ENCODE measurements at regions not wholly inside any gene's neighbourhood (a gene's known extent, or its start where the extent isn't known, plus 50 kb on each side); places are given as distances from the start of the nearest gene placed in this dataset.
A peak's percentile ranks its signal among the peaks of the same experiment; 100 is the strongest.

DNA sequence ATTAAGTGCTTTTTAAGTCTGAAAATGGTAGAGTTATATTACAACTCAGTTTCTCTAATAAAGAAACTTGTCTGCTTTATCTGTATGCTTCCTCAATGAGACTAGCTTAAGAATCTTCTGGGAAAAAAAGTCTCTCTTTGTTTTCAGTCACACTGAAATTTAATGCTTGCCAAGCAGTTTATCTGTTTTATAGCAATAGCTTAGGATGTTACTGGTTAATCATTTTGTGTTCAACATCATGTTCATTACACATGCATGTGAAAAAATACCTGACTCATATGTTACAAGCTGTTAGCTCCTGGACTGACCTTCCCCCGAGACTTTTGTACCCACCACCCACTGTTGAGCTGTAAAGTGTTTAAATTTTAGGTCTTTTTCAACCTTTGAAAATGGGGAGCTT, 706.2 kb upstream of the CBLB start:
- H3K27ac Mint-ChIP-seq = no peak overlapping the region
- no peak for DNase-seq
- no peaks in the 10 kb centered on the region for H3K27me3 Mint-ChIP-seq
- H3K4me1 Mint-ChIP-seq = peaks cover 2% of the 10 kb centered on the region
- H3K9me3 Mint-ChIP-seq = peaks cover 13% of the 10 kb centered on the region
- no peak overlapping the region for H3K4me3 Mint-ChIP-seq
- intact Hi-C loops (cut with micrococcal nuclease) = no loop called here
- H3K36me3 Mint-ChIP-seq (ENCODE audit: low read depth) = peaks cover 1% of the 10 kb centered on the region

DNA sequence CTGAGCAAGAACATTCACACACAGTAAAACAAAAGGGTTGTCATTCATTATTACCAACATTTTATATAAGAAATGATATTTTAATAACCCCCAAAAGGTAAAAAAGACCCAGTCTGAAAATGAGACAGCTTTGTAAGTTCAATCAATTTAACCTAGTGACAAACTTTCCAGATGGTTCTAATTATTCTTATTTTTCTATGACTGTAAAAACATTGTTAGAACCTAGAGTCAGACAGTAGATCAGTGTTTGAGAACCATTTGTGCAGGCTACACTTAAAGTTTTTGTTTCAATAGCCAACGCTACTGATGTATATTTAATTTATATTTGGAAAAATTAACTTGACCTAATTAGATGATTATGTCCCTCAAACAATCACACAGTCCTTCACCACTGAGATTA, 708.4 kb upstream of the CBLB start:
- peaks cover 1% of the 10 kb centered on the region for H3K36me3 Mint-ChIP-seq (ENCODE audit: low read depth)
- H3K4me3 Mint-ChIP-seq = no peak overlapping the region
- no peaks in the 10 kb centered on the region for H3K27me3 Mint-ChIP-seq
- no peak overlapping the region for H3K27ac Mint-ChIP-seq
- DNase-seq = no peak
- intact Hi-C loops (cut with micrococcal nuclease) = no loop called here
- H3K4me1 Mint-ChIP-seq = peaks cover 2% of the 10 kb centered on the region
- peaks cover 16% of the 10 kb centered on the region for H3K9me3 Mint-ChIP-seq

DNA sequence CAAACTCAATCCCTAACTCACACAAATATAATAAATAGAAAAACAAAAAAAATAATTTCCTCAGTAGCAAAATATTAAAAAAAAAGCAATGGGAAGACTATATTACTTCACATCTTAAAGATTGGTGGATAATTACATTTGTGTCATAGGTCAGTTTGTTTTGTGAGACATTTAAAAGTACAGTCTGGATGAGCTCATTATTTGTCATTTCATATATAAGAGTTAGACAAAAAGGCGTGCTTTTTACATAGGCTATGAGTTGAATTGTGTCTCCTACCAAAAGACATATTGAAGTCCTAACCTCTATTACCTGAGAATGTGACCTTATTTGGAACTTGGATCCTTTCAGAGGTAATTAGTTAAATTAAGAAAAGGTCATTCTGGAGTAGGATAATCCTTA, 710.1 kb upstream of the CBLB start:
- Mint-ChIP-seq H3K27me3 (no peaks in the 10 kb centered on the region), H3K4me3 (no peak overlapping the region), H3K36me3 (ENCODE audit: low read depth) (peaks cover 1% of the 10 kb centered on the region), H3K27ac (no peak overlapping the region), H3K4me1 (peaks cover 2% of the 10 kb centered on the region), H3K9me3 (peaks cover 16% of the 10 kb centered on the region)
- intact Hi-C loops (cut with micrococcal nuclease) = no loop called here
- no peak for DNase-seq

DNA sequence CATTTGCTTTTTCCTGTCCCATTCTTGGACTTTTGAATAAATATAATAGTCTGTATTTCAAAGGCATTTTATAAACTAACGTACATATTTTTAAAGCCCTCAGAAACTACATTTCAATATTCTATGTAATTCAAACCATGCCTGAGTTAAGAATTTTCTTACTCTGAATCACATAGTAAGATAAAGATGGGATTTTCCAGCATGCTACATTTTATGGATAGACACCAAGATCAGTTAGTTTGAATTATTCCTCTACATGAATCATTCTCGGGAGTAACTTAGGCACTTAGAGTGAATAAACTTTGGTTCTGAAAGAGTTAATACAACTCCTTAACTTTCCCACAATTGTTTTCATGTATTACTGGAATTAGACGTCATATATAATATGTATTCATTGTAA, 713.3 kb upstream of the CBLB start:
- peaks cover 6% of the 10 kb centered on the region for H3K9me3 Mint-ChIP-seq
- no peaks in the 10 kb centered on the region for H3K4me1 Mint-ChIP-seq
- peaks cover 1% of the 10 kb centered on the region for H3K36me3 Mint-ChIP-seq (ENCODE audit: low read depth)
- peaks cover 2% of the 10 kb centered on the region for H3K27me3 Mint-ChIP-seq
- no peak overlapping the region for H3K4me3 Mint-ChIP-seq
- intact Hi-C loops (cut with micrococcal nuclease) = no loop called here
- DNase-seq = no peak
- no peak overlapping the region for H3K27ac Mint-ChIP-seq

DNA sequence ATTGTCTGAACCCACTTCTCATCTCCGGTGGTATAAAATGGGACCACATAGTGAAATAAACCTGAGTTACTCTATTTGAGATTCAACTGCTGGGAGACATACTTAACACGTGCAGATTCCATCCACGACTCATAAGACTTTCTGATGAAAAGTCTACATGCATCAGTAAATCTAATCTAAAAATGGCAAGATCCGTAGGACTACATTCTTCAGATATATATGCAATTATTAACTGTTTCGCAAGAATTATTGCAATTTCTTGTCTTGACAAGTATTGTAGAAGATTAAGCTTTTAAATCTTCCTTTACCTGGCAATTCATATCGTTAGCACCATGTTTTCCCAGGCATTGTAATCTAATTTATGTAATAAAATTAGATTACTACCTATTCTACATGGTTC, 718.7 kb upstream of the CBLB start:
- H3K4me3 Mint-ChIP-seq = no peak overlapping the region
- H3K9me3 Mint-ChIP-seq = peaks cover 9% of the 10 kb centered on the region
- no peaks in the 10 kb centered on the region for H3K36me3 Mint-ChIP-seq (ENCODE audit: low read depth)
- H3K4me1 Mint-ChIP-seq = peaks cover 2% of the 10 kb centered on the region
- intact Hi-C loops (cut with micrococcal nuclease) = no loop called here
- H3K27me3 Mint-ChIP-seq = peaks cover 2% of the 10 kb centered on the region
- H3K27ac Mint-ChIP-seq = no peak overlapping the region
- DNase-seq = no peak

DNA sequence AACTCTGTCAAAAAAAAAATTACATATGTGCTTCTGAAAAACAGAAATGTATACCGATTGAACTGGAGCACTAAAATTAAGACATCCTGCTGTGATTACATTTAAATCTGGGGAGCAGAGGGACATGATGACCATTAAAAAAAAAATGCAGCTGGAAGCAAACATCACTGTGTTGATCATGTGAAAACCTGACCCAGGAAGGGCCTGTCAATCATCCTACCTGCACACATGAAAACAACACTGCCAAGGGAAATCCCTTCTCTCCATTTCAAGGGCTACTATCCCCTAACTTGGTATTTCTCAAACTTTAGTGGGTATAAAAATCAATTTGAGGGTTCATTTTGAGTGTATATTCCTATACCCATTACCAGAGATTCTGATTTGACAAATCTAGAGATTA, 719.9 kb upstream of the CBLB start:
- peaks cover 13% of the 10 kb centered on the region for H3K9me3 Mint-ChIP-seq
- intact Hi-C loops (cut with micrococcal nuclease) = no loop called here
- H3K36me3 Mint-ChIP-seq (ENCODE audit: low read depth) = no peaks in the 10 kb centered on the region
- peak overlapping the region; percentile 2 for H3K27ac Mint-ChIP-seq
- peaks cover 2% of the 10 kb centered on the region for H3K27me3 Mint-ChIP-seq
- H3K4me3 Mint-ChIP-seq = no peak overlapping the region
- H3K4me1 Mint-ChIP-seq = peaks cover 2% of the 10 kb centered on the region
- DNase-seq = no peak

DNA sequence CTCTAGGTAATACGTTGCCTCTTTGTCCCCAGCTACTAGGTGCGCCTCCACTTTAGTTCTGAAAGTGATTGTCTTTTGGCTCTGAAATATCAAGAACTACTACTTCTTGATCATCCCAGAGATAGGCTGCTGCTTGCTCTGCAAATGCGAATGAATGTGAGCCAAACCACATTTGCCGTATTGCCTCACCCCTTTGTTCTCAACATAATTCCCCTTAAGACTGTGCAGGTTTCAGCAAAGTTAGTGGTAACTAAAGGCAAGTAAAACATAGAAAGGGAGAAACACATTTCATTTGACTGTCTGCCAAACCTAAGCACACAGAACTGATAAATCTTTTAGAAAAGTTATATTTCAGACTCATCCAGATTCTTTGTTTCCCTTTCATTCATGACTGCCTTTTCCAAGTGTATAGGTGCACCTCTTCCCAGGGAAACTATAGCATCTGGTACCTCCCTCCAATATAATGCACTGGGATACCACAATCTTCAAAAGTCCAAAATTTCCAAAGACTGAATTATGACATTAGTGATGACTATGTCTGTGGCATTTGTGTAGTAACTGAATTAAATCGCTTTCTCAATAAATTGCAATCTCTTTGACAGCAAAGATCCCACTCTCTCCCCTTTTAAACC, 720.6 kb upstream of the CBLB start:
- DNase-seq = no peak
- peaks cover 13% of the 10 kb centered on the region for H3K9me3 Mint-ChIP-seq
- peaks cover 2% of the 10 kb centered on the region for H3K4me1 Mint-ChIP-seq
- H3K4me3 Mint-ChIP-seq = no peak overlapping the region
- H3K27me3 Mint-ChIP-seq = peaks cover 2% of the 10 kb centered on the region
- no peak overlapping the region for H3K27ac Mint-ChIP-seq
- H3K36me3 Mint-ChIP-seq (ENCODE audit: low read depth) = no peaks in the 10 kb centered on the region
- intact Hi-C loops (cut with micrococcal nuclease) = no loop called here

DNA sequence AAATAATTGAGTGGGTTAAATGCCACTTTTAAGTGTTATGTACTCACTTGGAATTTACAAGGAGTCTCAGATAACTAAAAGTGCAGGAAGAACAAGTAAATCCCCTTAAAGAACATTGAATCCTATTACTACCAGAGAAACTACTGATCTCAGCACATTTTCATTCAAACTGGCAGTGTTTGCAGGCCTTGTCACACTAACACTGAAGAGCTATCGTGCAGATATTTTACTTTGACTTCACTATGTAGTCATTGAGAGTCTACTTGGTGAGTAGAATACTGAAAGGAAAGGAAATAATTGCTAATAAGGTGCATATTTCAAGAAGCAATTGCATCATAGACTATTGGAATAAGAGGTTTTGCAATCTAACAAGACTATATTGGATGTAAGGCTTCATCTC, 721.4 kb upstream of the CBLB start:
- Mint-ChIP-seq H3K4me1 (peaks cover 2% of the 10 kb centered on the region), H3K4me3 (no peak overlapping the region), H3K36me3 (ENCODE audit: low read depth) (no peaks in the 10 kb centered on the region), H3K9me3 (peaks cover 13% of the 10 kb centered on the region), H3K27ac (no peak overlapping the region), H3K27me3 (peaks cover 2% of the 10 kb centered on the region)
- intact Hi-C loops (cut with micrococcal nuclease) = no loop called here
- no peak for DNase-seq

DNA sequence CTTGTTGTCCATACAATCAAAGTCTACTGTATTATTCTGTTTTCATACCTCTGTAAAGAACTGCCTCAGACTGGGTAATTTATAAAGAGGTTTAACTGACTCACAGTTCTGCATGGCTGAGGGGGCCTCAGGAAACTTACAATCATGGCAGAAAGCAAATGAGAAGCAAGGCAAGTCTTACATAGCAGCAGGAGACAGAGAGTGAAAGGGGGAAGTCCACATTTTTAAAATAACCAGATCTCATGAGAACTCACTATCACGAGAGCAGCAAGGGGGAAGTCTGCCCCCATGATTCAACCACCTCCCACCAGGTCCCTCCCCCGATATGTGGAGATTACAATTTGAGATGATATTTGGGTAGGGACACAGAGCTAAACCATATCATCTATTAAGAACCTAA, 724.6 kb upstream of the CBLB start:
- intact Hi-C loops (cut with micrococcal nuclease) = no loop called here
- Mint-ChIP-seq H3K4me1 (peaks cover 2% of the 10 kb centered on the region), H3K4me3 (no peak overlapping the region), H3K36me3 (ENCODE audit: low read depth) (no peaks in the 10 kb centered on the region), H3K27me3 (no peaks in the 10 kb centered on the region), H3K9me3 (peaks cover 20% of the 10 kb centered on the region), H3K27ac (no peak overlapping the region)
- no peak for DNase-seq

DNA sequence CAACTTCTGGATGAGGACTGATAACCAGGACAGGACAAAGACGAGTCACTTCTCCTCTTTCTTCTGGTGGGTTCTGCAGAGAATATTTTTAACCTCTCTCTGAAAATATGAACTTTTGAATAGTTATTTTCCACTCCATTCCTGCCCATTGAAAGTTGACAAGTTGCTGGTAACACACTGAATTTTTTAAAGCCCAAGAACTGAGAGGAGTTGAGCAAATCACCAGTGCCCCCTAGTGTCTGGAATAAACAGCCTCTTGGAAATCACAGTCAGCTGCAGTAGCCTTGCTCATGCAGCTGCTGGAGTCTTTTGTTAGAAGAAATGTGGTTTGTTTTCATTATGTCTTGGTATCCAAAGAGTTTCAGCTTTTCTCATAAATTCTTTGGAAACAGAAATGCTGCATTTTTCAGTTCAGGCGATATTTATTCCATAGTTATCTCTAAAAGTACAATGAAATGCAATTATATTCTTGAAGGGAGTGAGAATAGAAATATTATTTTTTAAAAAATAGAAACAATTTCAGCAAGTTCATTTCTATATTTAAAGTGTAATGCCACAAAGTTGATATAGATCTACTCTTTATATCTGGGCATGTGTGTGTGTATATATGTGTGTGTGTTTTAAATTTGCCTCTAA, 741.0 kb upstream of the CBLB start:
- Mint-ChIP-seq H3K9me3 (peaks cover 24% of the 10 kb centered on the region), H3K27ac (peak overlapping the region; percentile 83)

DNA sequence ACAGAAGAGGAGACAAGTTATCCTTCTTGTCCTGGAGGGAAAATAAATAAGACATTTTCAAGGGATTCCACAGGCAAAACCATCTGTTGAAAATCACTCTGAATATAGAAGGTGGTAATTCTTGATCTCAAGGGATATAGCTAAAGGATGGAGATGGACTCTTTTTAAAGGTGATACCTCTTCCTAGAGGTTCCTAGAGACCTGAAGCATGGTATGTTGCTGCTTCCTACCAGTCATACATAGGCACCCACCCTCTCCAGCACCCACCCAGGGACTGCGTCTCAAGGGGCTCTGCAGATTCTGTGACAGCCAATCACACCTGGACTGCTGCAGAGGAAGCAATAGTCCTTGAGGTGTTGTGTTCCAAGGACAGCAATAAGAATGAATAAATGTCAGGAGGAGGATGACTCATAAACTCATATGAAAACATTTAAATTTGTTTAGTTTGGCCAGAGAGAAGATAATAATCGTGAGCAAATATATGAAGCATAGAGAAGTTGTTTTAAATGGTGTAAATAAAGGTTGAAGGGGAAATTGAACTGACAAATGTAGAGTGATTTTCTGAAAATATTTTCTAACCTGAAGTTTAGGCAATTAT, 741.6 kb upstream of the CBLB start:
- intact Hi-C loops (cut with micrococcal nuclease) = loop anchor here (2.0 to 10.0 kb wide), 4 partner anchors 454 to 1246 kb away; partner anchors contain the start of gene ALCAM
- H3K27me3 Mint-ChIP-seq = no peaks in the 10 kb centered on the region

More for the DNA sequence above, 741.0 kb upstream of the CBLB start:
- Mint-ChIP-seq H3K36me3 (ENCODE audit: low read depth) (peaks cover 30% of the 10 kb centered on the region), H3K4me3 (no peak overlapping the region), H3K27me3 (no peaks in the 10 kb centered on the region), H3K4me1 (peaks cover 24% of the 10 kb centered on the region)
- intact Hi-C loops (cut with micrococcal nuclease) = loop anchor here (1.0 to 10.0 kb wide), 12 partner anchors 49 to 1245 kb away; partner anchors contain the start of gene ALCAM
- peak; percentile 90 for DNase-seq

DNA sequence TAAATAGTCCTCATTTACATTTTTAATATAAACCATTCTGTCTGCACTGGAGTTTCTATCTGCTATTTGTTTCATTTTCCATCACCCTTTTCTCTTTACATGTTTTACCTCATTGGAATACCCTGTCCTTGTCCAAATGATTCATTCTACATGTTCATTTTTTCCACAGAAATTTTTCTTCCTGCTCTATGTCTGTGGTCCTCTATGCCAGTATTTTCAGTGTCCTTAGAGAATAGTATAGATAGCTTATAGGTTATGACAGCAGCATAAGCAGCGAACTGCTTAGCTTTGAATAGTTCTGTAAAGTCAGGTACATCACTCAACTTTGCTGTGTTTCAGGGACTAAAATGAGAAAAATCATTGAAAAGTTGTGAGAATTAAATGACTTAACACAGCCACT, 742.3 kb upstream of the CBLB start:
- peak overlapping the region; percentile 28 for H3K4me3 Mint-ChIP-seq
- H3K9me3 Mint-ChIP-seq = peaks cover 20% of the 10 kb centered on the region
- peaks cover 24% of the 10 kb centered on the region for H3K4me1 Mint-ChIP-seq
- DNase-seq = no peak
- H3K36me3 Mint-ChIP-seq (ENCODE audit: low read depth) = peaks cover 26% of the 10 kb centered on the region
- intact Hi-C loops (cut with micrococcal nuclease) = loop anchor here (2.0 to 10.0 kb wide), 4 partner anchors 454 to 1246 kb away; partner anchors contain the start of gene ALCAM
- no peaks in the 10 kb centered on the region for H3K27me3 Mint-ChIP-seq
- peak overlapping the region; percentile 36 for H3K27ac Mint-ChIP-seq

More for the DNA sequence above, 741.6 kb upstream of the CBLB start:
- Mint-ChIP-seq H3K4me3 (peak overlapping the region; percentile 0), H3K4me1 (peaks cover 24% of the 10 kb centered on the region), H3K27ac (peak overlapping the region; percentile 36), H3K36me3 (ENCODE audit: low read depth) (peaks cover 29% of the 10 kb centered on the region), H3K9me3 (peaks cover 24% of the 10 kb centered on the region)
- DNase-seq = no peak

DNA sequence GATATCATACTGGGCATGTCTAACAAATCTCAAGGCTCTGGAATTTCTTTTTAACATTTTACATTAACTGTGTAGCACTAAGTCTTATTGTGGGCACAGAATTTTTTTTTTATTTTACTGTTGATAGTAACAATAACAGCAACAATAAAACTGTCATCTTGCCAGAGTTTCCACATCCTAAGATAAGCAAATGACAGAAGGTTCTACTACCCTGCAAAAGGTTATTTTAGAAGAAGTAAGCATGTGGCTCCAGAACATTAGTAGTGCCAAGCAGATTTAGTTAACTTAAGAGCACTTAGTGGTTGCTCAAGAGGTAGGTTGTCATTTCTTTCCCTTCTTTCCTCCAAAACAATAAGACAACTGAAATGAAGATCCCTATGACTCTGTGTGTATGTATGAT, 743.0 kb upstream of the CBLB start:
- Mint-ChIP-seq H3K27me3 (no peaks in the 10 kb centered on the region), H3K9me3 (peaks cover 20% of the 10 kb centered on the region), H3K4me1 (peaks cover 24% of the 10 kb centered on the region), H3K36me3 (ENCODE audit: low read depth) (peaks cover 23% of the 10 kb centered on the region), H3K27ac (no peak overlapping the region), H3K4me3 (no peak overlapping the region)
- intact Hi-C loops (cut with micrococcal nuclease) = loop anchor here (2.0 to 10.0 kb wide), 4 partner anchors 453 to 1247 kb away; partner anchors contain the start of gene ALCAM
- no peak for DNase-seq

DNA sequence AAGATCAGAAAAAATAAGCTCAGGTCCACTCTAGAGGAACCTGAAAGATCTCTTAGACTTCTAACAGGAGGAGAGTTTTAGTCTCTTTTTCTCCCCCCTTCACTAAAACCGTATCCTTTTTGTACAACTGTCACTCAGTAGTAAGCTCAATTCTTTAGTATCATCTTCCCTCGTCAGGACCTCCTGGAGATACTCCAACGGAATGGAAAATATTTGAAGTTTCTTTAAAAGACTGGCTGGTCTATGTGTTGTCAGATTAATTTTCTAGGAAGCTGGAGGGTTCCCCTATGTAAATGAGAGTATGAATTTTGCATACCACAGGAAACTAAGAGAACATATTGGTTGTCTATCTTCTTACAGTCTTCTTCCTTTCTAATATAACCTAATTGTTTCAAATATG, 747.7 kb upstream of the CBLB start:
- H3K9me3 Mint-ChIP-seq = peaks cover 19% of the 10 kb centered on the region
- peaks cover 15% of the 10 kb centered on the region for H3K36me3 Mint-ChIP-seq (ENCODE audit: low read depth)
- no peak overlapping the region for H3K27ac Mint-ChIP-seq
- no peak overlapping the region for H3K4me3 Mint-ChIP-seq
- DNase-seq = no peak
- no peaks in the 10 kb centered on the region for H3K27me3 Mint-ChIP-seq
- intact Hi-C loops (cut with micrococcal nuclease) = loop anchor here (10.0 kb wide), 3 partner anchors 448 to 1252 kb away; partner anchors contain the start of gene ALCAM
- no peaks in the 10 kb centered on the region for H3K4me1 Mint-ChIP-seq
